ENCODE measurements at regions not wholly inside any gene's neighbourhood (a gene's known extent, or its start where the extent isn't known, plus 50 kb on each side); places are given as distances from the start of the nearest gene placed in this dataset.

GRCh38 chr3:181555681-181556080 is 156.0 kb upstream of the SOX2 start:
- Histone ChIP-seq H3K36me3 (ENCODE audit: control insufficient read depth in 2 of 2, extremely low read depth in 1 of 2, insufficient read depth in 2 of 2, low read length in 2 of 2) (no peaks in the 10 kb centered on the region), H3K4me2 (ENCODE audit: control insufficient read depth, extremely low read depth, insufficient read depth, low read depth, low read length) (no peak overlapping the region), H3K79me2 (ENCODE audit: control insufficient read depth, insufficient read depth, low read length) (no peaks in the 10 kb centered on the region), H3K9me1 (ENCODE audit: control insufficient read depth, extremely low read depth, insufficient read depth, low read length) (no peaks in the 10 kb centered on the region), H4K20me1 (ENCODE audit: control insufficient read depth, extremely low read depth, insufficient read depth, low read length) (no peaks in the 10 kb centered on the region), H3K27ac (ENCODE audit: control insufficient read depth, insufficient read depth, low read length) (no peak overlapping the region), H3K9me3 (ENCODE audit: control insufficient read depth, low read depth, low read length) (no peaks in the 10 kb centered on the region), H3K9ac (ENCODE audit: control insufficient read depth, extremely low read depth, insufficient read depth, low read length) (no peak overlapping the region), H3K27me3 (ENCODE audit: control insufficient read depth, extremely low read depth, insufficient read depth, low read length) (no peaks in the 10 kb centered on the region), H2AFZ (ENCODE audit: control insufficient read depth, low read length) (no peak overlapping the region), H3K4me1 (ENCODE audit: control insufficient read depth, extremely low read depth, insufficient read depth, low read length) (no peaks in the 10 kb centered on the region), H3K4me3 (ENCODE audit: control insufficient read depth in 2 of 3, extremely low read depth in 1 of 3, insufficient read depth in 2 of 3, low read depth in 1 of 3, low read length in 3 of 3) (no peak overlapping the region)
- TF ChIP-seq EZH2 (IDR thresholded peaks at IDR 0.05; ENCODE audit: low read length): no peak
- no peak for FAIRE-seq
- dilution Hi-C loops (cut with MboI; ENCODE audit: extremely low pct_ligation_motif_present, low sequenced_read_pairs): no loop called here
- DNase-seq (ENCODE audit: low read depth, low spot score): no peak

GRCh38 chr3:181554233-181554765 is 157.4 kb upstream of the SOX2 start:
- DNase-seq (ENCODE audit: low read depth, low spot score) (peak; percentile 13), FAIRE-seq (peak; percentile 60)
- Histone ChIP-seq H4K20me1 (ENCODE audit: control insufficient read depth, extremely low read depth, insufficient read depth, low read length) (no peaks in the 10 kb centered on the region), H3K9ac (ENCODE audit: control insufficient read depth, extremely low read depth, insufficient read depth, low read length) (no peak overlapping the region), H3K4me1 (ENCODE audit: control insufficient read depth, extremely low read depth, insufficient read depth, low read length) (no peaks in the 10 kb centered on the region), H3K36me3 (ENCODE audit: control insufficient read depth in 2 of 2, extremely low read depth in 1 of 2, insufficient read depth in 2 of 2, low read length in 2 of 2) (no peaks in the 10 kb centered on the region), H3K4me2 (ENCODE audit: control insufficient read depth, extremely low read depth, insufficient read depth, low read depth, low read length) (no peak overlapping the region), H3K9me3 (ENCODE audit: control insufficient read depth, low read depth, low read length) (no peaks in the 10 kb centered on the region), H3K4me3 (ENCODE audit: control insufficient read depth in 2 of 3, extremely low read depth in 1 of 3, insufficient read depth in 2 of 3, low read depth in 1 of 3, low read length in 3 of 3) (no peak overlapping the region), H3K9me1 (ENCODE audit: control insufficient read depth, extremely low read depth, insufficient read depth, low read length) (no peaks in the 10 kb centered on the region), H3K27me3 (ENCODE audit: control insufficient read depth, extremely low read depth, insufficient read depth, low read length) (no peaks in the 10 kb centered on the region), H3K27ac (ENCODE audit: control insufficient read depth, insufficient read depth, low read length) (no peak overlapping the region), H3K79me2 (ENCODE audit: control insufficient read depth, insufficient read depth, low read length) (no peaks in the 10 kb centered on the region), H2AFZ (ENCODE audit: control insufficient read depth, low read length) (no peak overlapping the region)
- no peak for TF ChIP-seq CTCF (optimal IDR thresholded peaks at IDR 0.05 in 1 of 3, IDR thresholded peaks at IDR 0.05 in 1 of 3, conservative IDR thresholded peaks at IDR 0.05 in 1 of 3; ENCODE audit: extremely low read depth in 1 of 3, insufficient read depth in 2 of 3, low read length in 3 of 3)
- no peak for TF ChIP-seq EZH2 (IDR thresholded peaks at IDR 0.05; ENCODE audit: low read length)
- dilution Hi-C loops (cut with MboI; ENCODE audit: extremely low pct_ligation_motif_present, low sequenced_read_pairs): no loop called here

- no peaks in the 10 kb centered on the region for H3K27me3 ChIP-seq (ENCODE audit: control insufficient read depth, extremely low read depth, insufficient read depth, low read length)
- no peak overlapping the region for H3K4me2 ChIP-seq (ENCODE audit: control insufficient read depth, extremely low read depth, insufficient read depth, low read depth, low read length)
- H3K4me3 ChIP-seq (ENCODE audit: control insufficient read depth in 2 of 3, extremely low read depth in 1 of 3, insufficient read depth in 2 of 3, low read depth in 1 of 3, low read length in 3 of 3): no peak overlapping the region
- DNase-seq (ENCODE audit: low read depth, low spot score) (no peak), FAIRE-seq (no peak)
- no peak overlapping the region for H3K27ac ChIP-seq (ENCODE audit: control insufficient read depth, insufficient read depth, low read length)
- H3K9me1 ChIP-seq (ENCODE audit: control insufficient read depth, extremely low read depth, insufficient read depth, low read length): no peaks in the 10 kb centered on the region
- H2AFZ ChIP-seq (ENCODE audit: control insufficient read depth, low read length): no peak overlapping the region
- no peaks in the 10 kb centered on the region for H4K20me1 ChIP-seq (ENCODE audit: control insufficient read depth, extremely low read depth, insufficient read depth, low read length)
- dilution Hi-C loops (cut with MboI; ENCODE audit: extremely low pct_ligation_motif_present, low sequenced_read_pairs): no loop called here
- TF ChIP-seq CTCF (optimal IDR thresholded peaks at IDR 0.05 in 1 of 3, IDR thresholded peaks at IDR 0.05 in 1 of 3, conservative IDR thresholded peaks at IDR 0.05 in 1 of 3; ENCODE audit: extremely low read depth in 1 of 3, insufficient read depth in 2 of 3, low read length in 3 of 3): no peak
- no peak for TF ChIP-seq EZH2 (IDR thresholded peaks at IDR 0.05; ENCODE audit: low read length)
- no peaks in the 10 kb centered on the region for H3K4me1 ChIP-seq (ENCODE audit: control insufficient read depth, extremely low read depth, insufficient read depth, low read length)
- no peak overlapping the region for H3K9ac ChIP-seq (ENCODE audit: control insufficient read depth, extremely low read depth, insufficient read depth, low read length)
- H3K9me3 ChIP-seq (ENCODE audit: control insufficient read depth, low read depth, low read length): no peaks in the 10 kb centered on the region
- H3K36me3 ChIP-seq (ENCODE audit: control insufficient read depth in 2 of 2, extremely low read depth in 1 of 2, insufficient read depth in 2 of 2, low read length in 2 of 2): no peaks in the 10 kb centered on the region
- H3K79me2 ChIP-seq (ENCODE audit: control insufficient read depth, insufficient read depth, low read length): no peaks in the 10 kb centered on the region
These were observed 162.5 kb upstream of the SOX2 start for GRCh38 chr3:181549266-181549665.
